Activated T-helper 17 cell treated with anti-CD3 and anti-CD28 coated beads, Interleukin-2, amount 50 U/mL, for 72 hours (primary cell): ENCODE measurements at regions not wholly inside any gene's neighbourhood (a gene's known extent, or its start where the extent isn't known, plus 50 kb on each side); places are given as distances from the start of the nearest gene placed in this dataset.
"Not testable (repeated sequence)": the region's sequence is repeated elsewhere in the genome, so short reads cannot be mapped to it uniquely, and the experiment has no call there.

Experiments used
- ATAC-seq: fragments of 150-1000 bp; cut with Tn5 transposase; replicated peaks from 2 replicates; pipeline ENCODE4 v1.10.0; 2021; ENCODE audit warnings: mild to moderate bottlenecking, moderate library complexity
- H3K27ac Mint-ChIP-seq: one replicate; pipeline ENCODE4 v1.8.0; 2022; ENCODE audit warnings: mixed read lengths
- H3K27me3 Mint-ChIP-seq: one replicate; pipeline ENCODE4 v1.8.0; 2022; ENCODE audit warnings: mixed read lengths
- H3K36me3 Mint-ChIP-seq: one replicate; pipeline ENCODE4 v1.8.0; 2022; ENCODE audit warnings: low read depth, mild to moderate bottlenecking, mixed read lengths
- H3K4me1 Mint-ChIP-seq: one replicate; pipeline ENCODE4 v1.8.0; 2022; ENCODE audit warnings: mixed read lengths
- H3K4me3 Mint-ChIP-seq: one replicate; pipeline ENCODE4 v1.8.0; 2022; ENCODE audit warnings: mild to moderate bottlenecking, mixed read lengths
- H3K9me3 Mint-ChIP-seq: one replicate; pipeline ENCODE4 v1.8.0; 2022; ENCODE audit warnings: mixed read lengths

GRCh38 chr3:26132942-26133341, 343.1 kb downstream of the OXSM start:
- Mint-ChIP-seq H3K27ac (no peak overlapping the region), H3K9me3 (peaks cover 4% of the 10 kb centered on the region), H3K36me3 (no peaks in the 10 kb centered on the region), H3K4me1 (no peaks in the 10 kb centered on the region), H3K4me3 (no peak overlapping the region), H3K27me3 (peaks cover 4% of the 10 kb centered on the region)
- no peak for ATAC-seq

GRCh38 chr3:26141296-26141695, 351.4 kb downstream of the OXSM start:
- Mint-ChIP-seq H3K4me1 (no peaks in the 10 kb centered on the region), H3K36me3 (no peaks in the 10 kb centered on the region)
- no peak for ATAC-seq

GRCh38 chr3:26145769-26146168, 355.9 kb downstream of the OXSM start:
- H3K27ac Mint-ChIP-seq = no peak overlapping the region
- H3K9me3 Mint-ChIP-seq = peaks cover 3% of the 10 kb centered on the region
- no peak for ATAC-seq
- H3K36me3 Mint-ChIP-seq = no peaks in the 10 kb centered on the region
- H3K4me1 Mint-ChIP-seq = no peaks in the 10 kb centered on the region
- no peak overlapping the region for H3K4me3 Mint-ChIP-seq
- H3K27me3 Mint-ChIP-seq = no peaks in the 10 kb centered on the region

More at GRCh38 chr3:26141296-26141695, 351.4 kb downstream of the OXSM start:
- peaks cover 10% of the 10 kb centered on the region for H3K9me3 Mint-ChIP-seq
- H3K27ac Mint-ChIP-seq = no peak overlapping the region
- H3K4me3 Mint-ChIP-seq = no peak overlapping the region
- H3K27me3 Mint-ChIP-seq = no peaks in the 10 kb centered on the region

- H3K4me1 Mint-ChIP-seq, H3K27me3 Mint-ChIP-seq, H3K4me3 Mint-ChIP-seq, H3K27ac Mint-ChIP-seq, H3K36me3 Mint-ChIP-seq, ATAC-seq, H3K9me3 Mint-ChIP-seq: not testable (repeated sequence)
These were observed 367.5 kb downstream of the OXSM start for GRCh38 chr3:26157428-26157827.

- no peaks in the 10 kb centered on the region for H3K4me1 Mint-ChIP-seq
- no peak overlapping the region for H3K4me3 Mint-ChIP-seq
- no peak for ATAC-seq
- H3K27ac Mint-ChIP-seq = no peak overlapping the region
- H3K9me3 Mint-ChIP-seq = peaks cover 4% of the 10 kb centered on the region
- no peaks in the 10 kb centered on the region for H3K27me3 Mint-ChIP-seq
- H3K36me3 Mint-ChIP-seq = no peaks in the 10 kb centered on the region
These were observed 381.1 kb downstream of the OXSM start for GRCh38 chr3:26171006-26171405.

GRCh38 chr3:26191556-26191955, 401.7 kb downstream of the OXSM start:
- H3K36me3 Mint-ChIP-seq = no peaks in the 10 kb centered on the region
- no peak overlapping the region for H3K27ac Mint-ChIP-seq
- no peak for ATAC-seq
- no peaks in the 10 kb centered on the region for H3K27me3 Mint-ChIP-seq
- peaks cover 15% of the 10 kb centered on the region for H3K9me3 Mint-ChIP-seq
- H3K4me1 Mint-ChIP-seq = no peaks in the 10 kb centered on the region
- no peak overlapping the region for H3K4me3 Mint-ChIP-seq

- Mint-ChIP-seq H3K4me3 (no peak overlapping the region), H3K27ac (no peak overlapping the region)
These were observed 403.7 kb downstream of the OXSM start for GRCh38 chr3:26193558-26193957.

GRCh38 chr3:26196781-26197180, 406.9 kb downstream of the OXSM start:
- Mint-ChIP-seq H3K4me1 (no peaks in the 10 kb centered on the region), H3K36me3 (no peaks in the 10 kb centered on the region), H3K4me3 (no peak overlapping the region), H3K27me3 (no peaks in the 10 kb centered on the region), H3K27ac (no peak overlapping the region), H3K9me3 (peaks cover 3% of the 10 kb centered on the region)
- ATAC-seq = no peak

More at GRCh38 chr3:26193558-26193957, 403.7 kb downstream of the OXSM start:
- no peak for ATAC-seq
- Mint-ChIP-seq H3K36me3 (no peaks in the 10 kb centered on the region), H3K4me1 (no peaks in the 10 kb centered on the region), H3K9me3 (peaks cover 15% of the 10 kb centered on the region), H3K27me3 (no peaks in the 10 kb centered on the region)

- Mint-ChIP-seq H3K27me3 (no peaks in the 10 kb centered on the region), H3K27ac (no peak overlapping the region), H3K9me3 (no peaks in the 10 kb centered on the region), H3K4me1 (no peaks in the 10 kb centered on the region), H3K36me3 (no peaks in the 10 kb centered on the region), H3K4me3 (no peak overlapping the region)
- no peak for ATAC-seq
These were observed 408.7 kb downstream of the OXSM start for GRCh38 chr3:26198609-26199008.

GRCh38 chr3:26202169-26202568, 412.3 kb downstream of the OXSM start:
- H3K27ac Mint-ChIP-seq = no peak overlapping the region
- no peak overlapping the region for H3K4me3 Mint-ChIP-seq
- no peaks in the 10 kb centered on the region for H3K36me3 Mint-ChIP-seq
- no peaks in the 10 kb centered on the region for H3K4me1 Mint-ChIP-seq
- ATAC-seq = no peak
- H3K27me3 Mint-ChIP-seq = no peaks in the 10 kb centered on the region
- H3K9me3 Mint-ChIP-seq = no peaks in the 10 kb centered on the region

- no peaks in the 10 kb centered on the region for H3K9me3 Mint-ChIP-seq
- ATAC-seq = no peak
- H3K27me3 Mint-ChIP-seq = no peaks in the 10 kb centered on the region
- H3K4me1 Mint-ChIP-seq = no peaks in the 10 kb centered on the region
- no peaks in the 10 kb centered on the region for H3K36me3 Mint-ChIP-seq
- no peak overlapping the region for H3K4me3 Mint-ChIP-seq
- H3K27ac Mint-ChIP-seq = no peak overlapping the region
These were observed 415.6 kb downstream of the OXSM start for GRCh38 chr3:26205475-26205874.

- Mint-ChIP-seq H3K9me3 (peaks cover 9% of the 10 kb centered on the region), H3K27me3 (no peaks in the 10 kb centered on the region), H3K4me3 (no peak overlapping the region), H3K4me1 (no peaks in the 10 kb centered on the region), H3K27ac (no peak overlapping the region), H3K36me3 (no peaks in the 10 kb centered on the region)
- ATAC-seq = no peak
These were observed 414.4 kb upstream of the LRRC3B start for GRCh38 chr3:26208201-26208600.

GRCh38 chr3:26229801-26230200, 392.8 kb upstream of the LRRC3B start:
- ATAC-seq = no peak
- Mint-ChIP-seq H3K4me3 (no peak overlapping the region), H3K36me3 (no peaks in the 10 kb centered on the region), H3K9me3 (no peaks in the 10 kb centered on the region), H3K4me1 (no peaks in the 10 kb centered on the region), H3K27ac (no peak overlapping the region), H3K27me3 (no peaks in the 10 kb centered on the region)

GRCh38 chr3:26233374-26233773, 389.2 kb upstream of the LRRC3B start:
- Mint-ChIP-seq H3K27me3 (no peaks in the 10 kb centered on the region), H3K4me3 (no peak overlapping the region), H3K4me1 (no peaks in the 10 kb centered on the region), H3K36me3 (no peaks in the 10 kb centered on the region), H3K9me3 (no peaks in the 10 kb centered on the region), H3K27ac (no peak overlapping the region)
- no peak for ATAC-seq

- ATAC-seq = no peak
- Mint-ChIP-seq H3K36me3 (no peaks in the 10 kb centered on the region), H3K4me3 (no peak overlapping the region), H3K27ac (no peak overlapping the region), H3K4me1 (no peaks in the 10 kb centered on the region), H3K27me3 (no peaks in the 10 kb centered on the region), H3K9me3 (no peaks in the 10 kb centered on the region)
These were observed 386.0 kb upstream of the LRRC3B start for GRCh38 chr3:26236531-26236930.

GRCh38 chr3:26237036-26237682, 385.4 kb upstream of the LRRC3B start:
- no peaks in the 10 kb centered on the region for H3K27me3 Mint-ChIP-seq
- H3K9me3 Mint-ChIP-seq = peaks cover 3% of the 10 kb centered on the region
- H3K4me3 Mint-ChIP-seq = no peak overlapping the region
- no peak overlapping the region for H3K27ac Mint-ChIP-seq
- H3K36me3 Mint-ChIP-seq = no peaks in the 10 kb centered on the region
- H3K4me1 Mint-ChIP-seq = no peaks in the 10 kb centered on the region
- ATAC-seq = no peak
